ENCODE measurements at regions not wholly inside any gene's neighbourhood (a gene's known extent, or its start where the extent isn't known, plus 50 kb on each side); places are given as distances from the start of the nearest gene placed in this dataset.

GRCh38 chr1:8185400-8185799, 132.5 kb upstream of the SLC45A1 start:
- TF ChIP-seq POLR2A (IDR thresholded peaks at IDR 0.05) (no peak), POLR2AphosphoS5 (IDR thresholded peaks at IDR 0.05) (no peak)
- TF ChIP-seq, protein P1, sequence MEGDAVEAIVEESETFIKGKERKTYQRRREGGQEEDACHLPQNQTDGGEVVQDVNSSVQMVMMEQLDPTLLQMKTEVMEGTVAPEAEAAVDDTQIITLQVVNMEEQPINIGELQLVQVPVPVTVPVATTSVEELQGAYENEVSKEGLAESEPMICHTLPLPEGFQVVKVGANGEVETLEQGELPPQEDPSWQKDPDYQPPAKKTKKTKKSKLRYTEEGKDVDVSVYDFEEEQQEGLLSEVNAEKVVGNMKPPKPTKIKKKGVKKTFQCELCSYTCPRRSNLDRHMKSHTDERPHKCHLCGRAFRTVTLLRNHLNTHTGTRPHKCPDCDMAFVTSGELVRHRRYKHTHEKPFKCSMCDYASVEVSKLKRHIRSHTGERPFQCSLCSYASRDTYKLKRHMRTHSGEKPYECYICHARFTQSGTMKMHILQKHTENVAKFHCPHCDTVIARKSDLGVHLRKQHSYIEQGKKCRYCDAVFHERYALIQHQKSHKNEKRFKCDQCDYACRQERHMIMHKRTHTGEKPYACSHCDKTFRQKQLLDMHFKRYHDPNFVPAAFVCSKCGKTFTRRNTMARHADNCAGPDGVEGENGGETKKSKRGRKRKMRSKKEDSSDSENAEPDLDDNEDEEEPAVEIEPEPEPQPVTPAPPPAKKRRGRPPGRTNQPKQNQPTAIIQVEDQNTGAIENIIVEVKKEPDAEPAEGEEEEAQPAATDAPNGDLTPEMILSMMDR (IDR thresholded peaks at IDR 0.05): no peak

Data from prostate gland (tissue), 2 donors.